Sciatic nerve (tissue), 2 donors: ENCODE measurements at regions not wholly inside any gene's neighbourhood (a gene's known extent, or its start where the extent isn't known, plus 50 kb on each side); places are given as distances from the start of the nearest gene placed in this dataset.
"Not testable (repeated sequence)": the region's sequence is repeated elsewhere in the genome, so short reads cannot be mapped to it uniquely, and the experiment has no call there.

Experiments used
- ATAC-seq: fragments of 200-7000 bp; cut with Tn5 transposase; one replicate; pipeline ENCODE4 v1.9.1; 2020; ENCODE audit warnings: mild to moderate bottlenecking, moderate library complexity
- DNase-seq: peaks from one replicate; pipeline ENCODE4 v3.0.0-alpha.2; 2020; ENCODE audit warnings: low spot score
- intact Hi-C: fragments of 100-400 bp; cut with DNase I; formaldehyde crosslinking; loops from one replicate; pipeline ENCODE4 v1.14.2; 2022
- donor health status: DM: no; HTN: no; CAD: no.
- donor health status: DM: no; HTN: no; CAD: no.

- not testable (repeated sequence) for ATAC-seq, DNase-seq
Observed at GRCh38 chr2:95681589-95682081, 89.8 kb downstream of the TRIM43 start.

DNA sequence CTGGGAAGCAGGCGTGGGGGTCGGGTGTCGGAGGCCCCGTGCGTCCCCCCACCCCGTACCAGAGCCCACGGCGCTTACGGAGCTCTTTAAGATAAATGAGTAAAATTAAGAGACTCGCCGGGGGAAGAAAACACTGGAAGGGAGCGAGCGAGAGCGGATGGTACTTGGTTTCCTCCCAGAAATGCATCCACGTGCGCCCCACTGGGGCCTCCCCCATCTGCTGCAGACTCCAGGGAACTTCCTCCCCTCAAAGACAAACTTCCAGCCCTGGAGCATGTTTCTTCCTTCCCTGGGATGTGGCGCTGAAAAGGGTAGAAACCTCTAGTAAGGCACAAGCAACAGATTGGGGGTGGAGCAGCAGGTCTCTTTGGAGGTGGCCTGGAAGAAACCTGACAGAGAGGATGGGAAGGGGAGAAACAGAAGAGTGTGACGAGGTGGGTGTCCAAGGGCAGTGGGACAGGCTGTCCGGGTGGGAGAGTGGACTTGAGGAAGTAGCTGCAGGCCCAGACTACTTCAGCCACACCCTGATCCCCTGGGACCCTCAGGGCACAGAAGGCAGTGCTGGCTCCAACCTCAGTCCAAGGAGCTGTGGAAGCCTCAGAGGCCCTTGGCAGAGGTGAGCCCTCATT, 91.2 kb downstream of the TRIM43 start:
- DNase-seq, intact Hi-C loops: not testable (repeated sequence)
- peak; percentile 33 for ATAC-seq

More at GRCh38 chr2:95681589-95682081, 89.8 kb downstream of the TRIM43 start:
- intact Hi-C loops = not testable (repeated sequence)

DNA sequence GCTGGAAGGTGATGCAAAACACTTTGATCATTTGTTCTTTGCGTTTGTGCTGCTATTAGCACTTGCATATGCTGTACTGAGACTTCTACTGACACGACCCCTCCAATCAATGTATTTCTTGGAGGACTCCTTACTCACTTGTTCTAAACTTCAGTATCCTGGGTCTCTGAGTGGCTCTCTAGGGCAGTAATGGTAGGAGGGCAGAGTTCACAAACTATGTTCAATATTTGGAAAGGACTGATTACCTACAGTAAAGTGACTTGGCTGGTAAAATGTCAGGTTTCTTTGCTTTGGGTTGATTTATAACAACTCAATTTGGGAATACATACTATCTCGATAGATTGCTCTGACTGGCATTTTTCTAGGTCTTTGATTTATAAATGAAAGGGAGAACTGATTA, 93.7 kb downstream of the TRIM43 start:
- DNase-seq (no peak), ATAC-seq (no peak)
- intact Hi-C loops = no loop called here

- DNase-seq, intact Hi-C loops: not testable (repeated sequence)
- ATAC-seq = peak; percentile 42
Observed at GRCh38 chr2:95686056-95686825, 94.4 kb downstream of the TRIM43 start.

GRCh38 chr2:95687852-95688251, 96.1 kb downstream of the TRIM43 start:
- DNase-seq, ATAC-seq, intact Hi-C loops: not testable (repeated sequence)

DNA sequence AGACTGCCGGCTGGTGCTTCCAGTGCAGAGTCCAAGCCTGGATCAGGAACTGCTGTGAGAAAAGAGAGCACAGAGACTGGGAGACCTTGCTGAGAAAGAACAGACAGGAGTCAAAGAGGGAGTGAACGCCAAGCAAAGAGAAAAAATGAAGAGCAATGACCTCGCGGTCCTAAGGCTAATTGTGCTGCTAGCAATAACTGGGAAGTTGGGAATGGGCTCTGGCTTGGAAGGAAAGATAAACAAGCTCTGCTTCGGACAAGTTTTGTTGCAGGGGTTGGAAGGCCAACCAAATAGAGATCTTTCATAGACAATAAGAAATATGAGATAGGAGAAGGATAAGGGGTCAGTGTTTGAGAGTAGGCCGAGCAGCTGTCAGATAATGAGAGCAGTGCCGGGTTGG, 99.4 kb downstream of the TRIM43 start:
- DNase-seq, intact Hi-C loops: not testable (repeated sequence)
- peak; percentile 23 for ATAC-seq

GRCh38 chr2:95693071-95693846, 101.5 kb downstream of the TRIM43 start:
- ATAC-seq, DNase-seq, intact Hi-C loops: not testable (repeated sequence)

GRCh38 chr2:95695613-95696012, 103.8 kb downstream of the TRIM43 start:
- peak; percentile 75 for ATAC-seq
- no peak for DNase-seq
- intact Hi-C loops = no loop called here

DNA sequence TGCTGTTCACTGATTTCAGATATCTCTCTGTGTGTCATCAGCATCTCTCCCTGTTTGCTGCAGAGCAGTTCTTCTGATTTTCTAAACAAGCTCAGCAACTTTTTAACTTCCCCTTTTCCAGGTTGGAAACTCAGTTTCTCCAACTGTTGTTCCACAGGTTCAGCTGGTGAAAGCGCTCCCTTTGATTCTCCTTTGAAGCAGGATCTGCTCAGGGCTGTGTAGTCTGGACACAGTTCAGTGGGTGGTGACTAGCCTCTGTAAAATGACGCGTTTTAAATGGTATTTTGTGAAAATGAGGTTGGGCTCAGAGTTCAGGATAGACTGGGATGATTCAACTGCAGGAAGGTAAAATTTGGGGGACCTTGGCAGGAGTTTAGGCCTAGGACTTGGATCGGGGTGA, 106.3 kb downstream of the TRIM43 start:
- DNase-seq (no peak), ATAC-seq (no peak)
- intact Hi-C loops = no loop called here

GRCh38 chr2:95699201-95700184, 107.7 kb downstream of the TRIM43 start:
- DNase-seq, intact Hi-C loops, ATAC-seq: not testable (repeated sequence)

DNA sequence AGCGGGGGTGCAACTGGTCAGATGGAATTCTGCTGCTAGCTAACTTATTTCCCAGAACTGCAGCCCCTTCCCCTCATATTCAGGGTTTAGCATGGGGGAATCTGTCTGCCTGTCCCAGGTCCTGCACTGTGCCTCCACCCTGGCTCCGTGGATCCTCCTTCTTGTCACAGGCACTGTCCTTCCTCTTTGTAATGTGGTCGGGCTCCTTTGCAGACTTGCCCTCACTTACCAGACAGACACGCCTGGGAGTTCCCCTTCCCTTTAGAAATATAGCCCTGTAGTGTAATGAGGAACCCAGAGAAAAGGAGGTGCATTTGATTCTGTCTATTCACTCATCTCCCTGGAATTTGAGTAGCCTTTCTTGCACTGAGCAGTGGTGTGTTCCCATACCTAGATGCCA, 108.7 kb downstream of the TRIM43 start:
- intact Hi-C loops = no loop called here
- ATAC-seq = no peak
- DNase-seq = no peak

DNA sequence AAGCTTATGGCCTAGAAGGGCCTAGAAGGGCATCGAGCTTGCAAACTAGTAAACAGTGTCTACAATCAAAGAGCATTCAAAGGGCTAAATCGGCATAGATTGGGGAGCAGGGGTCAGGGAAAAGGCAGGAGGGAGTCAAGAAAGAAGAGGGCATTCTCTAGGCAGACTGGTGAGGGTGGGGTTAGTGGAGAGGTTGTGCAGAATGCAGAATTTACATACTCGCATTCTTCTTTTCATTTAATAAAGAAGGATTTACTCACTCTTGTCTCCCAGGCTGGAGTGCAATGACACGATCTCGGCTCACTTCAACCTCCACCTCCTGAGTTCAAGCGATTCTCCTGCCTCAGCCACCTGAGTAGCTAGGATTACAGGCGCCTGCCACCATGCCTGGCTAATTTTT, 110.7 kb downstream of the TRIM43 start:
- no peak for ATAC-seq
- intact Hi-C loops = no loop called here

GRCh38 chr2:95707161-95707560, 115.4 kb downstream of the TRIM43 start:
- intact Hi-C loops, ATAC-seq, DNase-seq: not testable (repeated sequence)

More for the DNA sequence above, 110.7 kb downstream of the TRIM43 start:
- no peak for DNase-seq

- ATAC-seq (no peak), DNase-seq (no peak)
- intact Hi-C loops = no loop called here
Observed at GRCh38 chr2:95707837-95708236, 116.0 kb downstream of the TRIM43 start.

DNA sequence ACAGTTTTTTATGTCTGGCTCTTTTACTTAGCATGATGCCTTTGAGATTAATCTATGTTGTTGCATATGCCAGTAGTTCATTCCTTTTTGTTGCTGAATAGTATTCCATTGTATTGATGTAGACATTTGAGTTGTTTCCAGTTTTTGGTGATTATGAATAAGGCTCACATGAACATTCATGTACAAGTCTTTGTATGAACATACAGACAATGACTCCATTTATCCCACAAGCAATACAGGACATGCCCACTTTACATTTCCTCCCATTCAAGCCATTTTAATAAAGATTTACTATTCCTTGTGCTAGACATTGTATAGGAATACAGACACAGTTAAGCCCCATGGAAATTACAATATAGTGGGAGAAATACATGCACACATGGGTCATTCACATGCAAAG, 118.0 kb downstream of the TRIM43 start:
- DNase-seq (no peak), ATAC-seq (no peak)
- intact Hi-C loops = no loop called here

- DNase-seq, ATAC-seq, intact Hi-C loops: not testable (repeated sequence)
Observed at GRCh38 chr2:95713470-95714177, 121.8 kb downstream of the TRIM43 start.

DNA sequence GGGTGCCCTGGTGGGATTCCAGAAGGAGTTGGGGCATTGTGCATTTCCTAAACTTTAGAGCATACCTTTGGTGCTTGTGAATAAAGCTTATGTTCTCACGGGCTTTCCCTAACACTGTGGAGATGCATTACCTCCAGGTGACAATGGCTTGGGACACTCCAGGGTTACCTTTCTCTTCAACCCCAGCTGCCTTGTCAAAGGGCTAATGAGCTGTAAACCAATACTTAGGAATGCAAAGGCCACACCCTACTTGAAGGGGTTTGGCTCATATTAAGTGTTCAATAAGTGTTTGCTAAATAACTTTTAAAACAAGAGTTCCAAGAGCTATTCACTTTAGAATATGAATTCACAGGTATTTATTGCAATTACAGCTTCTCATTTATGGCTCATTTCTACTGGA, 122.6 kb downstream of the TRIM43 start:
- DNase-seq, ATAC-seq, intact Hi-C loops: not testable (repeated sequence)
